ENCODE measurements at regions not wholly inside any gene's neighbourhood (a gene's known extent, or its start where the extent isn't known, plus 50 kb on each side); places are given as distances from the start of the nearest gene placed in this dataset.

- Histone ChIP-seq H3K27me3 (ENCODE audit: control insufficient read depth, insufficient read depth, low read length) (no peaks in the 10 kb centered on the region), H3K4me1 (ENCODE audit: control insufficient read depth in 2 of 3, insufficient read depth in 2 of 3, low read depth in 1 of 3, low read length in 3 of 3) (no peaks in the 10 kb centered on the region), H3K4me3 (ENCODE audit: low read length in 3 of 3) (no peak overlapping the region), H3K9ac (ENCODE audit: low read length in 3 of 3) (no peak overlapping the region), H3K36me3 (ENCODE audit: control insufficient read depth in 2 of 3, insufficient read depth in 3 of 3, low read length in 3 of 3) (no peaks in the 10 kb centered on the region), H3K9me3 (ENCODE audit: control insufficient read depth in 2 of 3, insufficient read depth in 1 of 3, low read length in 3 of 3) (no peaks in the 10 kb centered on the region), H3K27ac (ENCODE audit: low read depth in 2 of 2, low read length in 2 of 2) (no peak overlapping the region)
- intact Hi-C loops (cut with DNase I) = no loop called here
- DNase-seq = no peak
- no peak for TF ChIP-seq CTCF (IDR thresholded peaks at IDR 0.05; ENCODE audit: borderline replicate concordance, extremely low read depth, insufficient read depth)
- no peak for FAIRE-seq
Observed at GRCh38 chr18:28523758-28524475, 347.0 kb upstream of the CDH2 start.

- no peak overlapping the region for H3K9ac ChIP-seq (ENCODE audit: low read length in 3 of 3)
- no peak overlapping the region for H3K4me3 ChIP-seq (ENCODE audit: low read length in 3 of 3)
- no peaks in the 10 kb centered on the region for H3K9me3 ChIP-seq (ENCODE audit: control insufficient read depth in 2 of 3, insufficient read depth in 1 of 3, low read length in 3 of 3)
- intact Hi-C loops (cut with DNase I) = no loop called here
- H3K36me3 ChIP-seq (ENCODE audit: control insufficient read depth in 2 of 3, insufficient read depth in 3 of 3, low read length in 3 of 3) = no peaks in the 10 kb centered on the region
- no peak overlapping the region for H3K27ac ChIP-seq (ENCODE audit: low read depth in 2 of 2, low read length in 2 of 2)
- no peaks in the 10 kb centered on the region for H3K4me1 ChIP-seq (ENCODE audit: control insufficient read depth in 2 of 3, insufficient read depth in 2 of 3, low read depth in 1 of 3, low read length in 3 of 3)
- TF ChIP-seq CTCF (IDR thresholded peaks at IDR 0.05; ENCODE audit: borderline replicate concordance, extremely low read depth, insufficient read depth) = no peak
- no peak for FAIRE-seq
- H3K27me3 ChIP-seq (ENCODE audit: control insufficient read depth, insufficient read depth, low read length) = no peaks in the 10 kb centered on the region
- DNase-seq = no peak
Observed at GRCh38 chr18:28522236-28522635, 345.3 kb upstream of the CDH2 start.

GRCh38 chr18:28519997-28520396 is 343.1 kb upstream of the CDH2 start:
- H3K4me3 ChIP-seq (ENCODE audit: low read length in 3 of 3) = no peak overlapping the region
- no peaks in the 10 kb centered on the region for H3K27me3 ChIP-seq (ENCODE audit: control insufficient read depth, insufficient read depth, low read length)
- DNase-seq (no peak), FAIRE-seq (no peak)
- no peak overlapping the region for H3K9ac ChIP-seq (ENCODE audit: low read length in 3 of 3)
- H3K36me3 ChIP-seq (ENCODE audit: control insufficient read depth in 2 of 3, insufficient read depth in 3 of 3, low read length in 3 of 3) = no peaks in the 10 kb centered on the region
- no peaks in the 10 kb centered on the region for H3K4me1 ChIP-seq (ENCODE audit: control insufficient read depth in 2 of 3, insufficient read depth in 2 of 3, low read depth in 1 of 3, low read length in 3 of 3)
- TF ChIP-seq CTCF (IDR thresholded peaks at IDR 0.05; ENCODE audit: borderline replicate concordance, extremely low read depth, insufficient read depth) = no peak
- H3K9me3 ChIP-seq (ENCODE audit: control insufficient read depth in 2 of 3, insufficient read depth in 1 of 3, low read length in 3 of 3) = no peaks in the 10 kb centered on the region
- intact Hi-C loops (cut with DNase I) = no loop called here
- no peak overlapping the region for H3K27ac ChIP-seq (ENCODE audit: low read depth in 2 of 2, low read length in 2 of 2)

- no peak for FAIRE-seq
- no peaks in the 10 kb centered on the region for H3K4me1 ChIP-seq (ENCODE audit: control insufficient read depth in 2 of 3, insufficient read depth in 2 of 3, low read depth in 1 of 3, low read length in 3 of 3)
- no peaks in the 10 kb centered on the region for H3K36me3 ChIP-seq (ENCODE audit: control insufficient read depth in 2 of 3, insufficient read depth in 3 of 3, low read length in 3 of 3)
- no peak for TF ChIP-seq CTCF (IDR thresholded peaks at IDR 0.05; ENCODE audit: borderline replicate concordance, extremely low read depth, insufficient read depth)
- H3K9ac ChIP-seq (ENCODE audit: low read length in 3 of 3) = no peak overlapping the region
- no peak for DNase-seq
- H3K27me3 ChIP-seq (ENCODE audit: control insufficient read depth, insufficient read depth, low read length) = no peaks in the 10 kb centered on the region
- no peaks in the 10 kb centered on the region for H3K9me3 ChIP-seq (ENCODE audit: control insufficient read depth in 2 of 3, insufficient read depth in 1 of 3, low read length in 3 of 3)
- intact Hi-C loops (cut with DNase I) = no loop called here
- no peak overlapping the region for H3K27ac ChIP-seq (ENCODE audit: low read depth in 2 of 2, low read length in 2 of 2)
- H3K4me3 ChIP-seq (ENCODE audit: low read length in 3 of 3) = no peak overlapping the region
Observed at GRCh38 chr18:28514699-28515098, 337.8 kb upstream of the CDH2 start.
